A673 (cell line): ENCODE measurements at regions not wholly inside any gene's neighbourhood (a gene's known extent, or its start where the extent isn't known, plus 50 kb on each side); places are given as distances from the start of the nearest gene placed in this dataset.

ENCODE experiments used
- EZH2 ChIP-seq: fragments of 200-600 bp; sonication (generic); IDR thresholded peaks from 2 replicates; pipeline ENCODE4 v1.6.1; 2017; ENCODE audit warnings: borderline replicate concordance, low read depth, mild to moderate bottlenecking, mixed read lengths, antibody characterized with exemption, low read length; ENCODE audit not compliant: poor library complexity, severe bottlenecking
- TF ChIP-seq, protein P1 (sequence below): fragments of 300-800, 200-600 bp; sonication (generic); conservative IDR thresholded peaks from 2 replicates; pipeline ENCODE4 v1.5.1; 2017; ENCODE audit warnings: low read depth, mild to moderate bottlenecking, antibody characterized with exemption, low read length, moderate library complexity, mixed read lengths

DNA sequence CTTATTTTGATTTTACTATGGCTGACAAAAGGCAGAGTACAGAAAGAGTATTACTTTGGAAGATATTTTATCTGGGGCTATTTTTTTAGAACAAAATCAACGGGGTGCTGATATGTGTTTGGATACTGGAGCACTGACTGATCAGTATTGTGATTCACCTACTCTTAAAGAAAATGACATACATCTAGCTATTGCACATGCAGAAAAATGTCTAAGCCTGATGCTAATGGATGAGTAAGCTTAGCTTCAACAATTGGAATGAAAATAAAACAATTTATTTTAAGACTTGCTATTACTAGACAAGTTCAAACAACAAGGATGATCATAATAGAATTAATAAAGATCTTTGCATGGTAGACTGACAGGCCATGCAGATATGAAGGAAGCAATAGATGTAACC is 262.0 kb downstream of the PPP1R2C start:
- TF ChIP-seq, protein P1, sequence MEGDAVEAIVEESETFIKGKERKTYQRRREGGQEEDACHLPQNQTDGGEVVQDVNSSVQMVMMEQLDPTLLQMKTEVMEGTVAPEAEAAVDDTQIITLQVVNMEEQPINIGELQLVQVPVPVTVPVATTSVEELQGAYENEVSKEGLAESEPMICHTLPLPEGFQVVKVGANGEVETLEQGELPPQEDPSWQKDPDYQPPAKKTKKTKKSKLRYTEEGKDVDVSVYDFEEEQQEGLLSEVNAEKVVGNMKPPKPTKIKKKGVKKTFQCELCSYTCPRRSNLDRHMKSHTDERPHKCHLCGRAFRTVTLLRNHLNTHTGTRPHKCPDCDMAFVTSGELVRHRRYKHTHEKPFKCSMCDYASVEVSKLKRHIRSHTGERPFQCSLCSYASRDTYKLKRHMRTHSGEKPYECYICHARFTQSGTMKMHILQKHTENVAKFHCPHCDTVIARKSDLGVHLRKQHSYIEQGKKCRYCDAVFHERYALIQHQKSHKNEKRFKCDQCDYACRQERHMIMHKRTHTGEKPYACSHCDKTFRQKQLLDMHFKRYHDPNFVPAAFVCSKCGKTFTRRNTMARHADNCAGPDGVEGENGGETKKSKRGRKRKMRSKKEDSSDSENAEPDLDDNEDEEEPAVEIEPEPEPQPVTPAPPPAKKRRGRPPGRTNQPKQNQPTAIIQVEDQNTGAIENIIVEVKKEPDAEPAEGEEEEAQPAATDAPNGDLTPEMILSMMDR, result no peak
- TF ChIP-seq EZH2, result no peak
